Activated CD4-positive, alpha-beta T cell treated with anti-CD3 and anti-CD28 coated beads, Interleukin-2, Interleukin-6, amounts not matched to agents 100 ng/mL and 50 ng/mL, durations not matched to agents 16 hours and 8 hours (primary cell): ENCODE measurements at regions not wholly inside any gene's neighbourhood (a gene's known extent, or its start where the extent isn't known, plus 50 kb on each side); places are given as distances from the start of the nearest gene placed in this dataset.
A peak's percentile ranks its signal among the peaks of the same experiment; 100 is the strongest.

Experiments
- DNase-seq: peaks from one replicate; pipeline ENCODE4 v3.0.0-alpha.2; 2020

GRCh38 chr9:91043056-91043810, 241.6 kb downstream of the SYK start:
- no peak for DNase-seq

- no peak for DNase-seq
Observed at GRCh38 chr9:91043811-91044175, 242.2 kb downstream of the SYK start.

GRCh38 chr9:91044354-91044753, 242.7 kb downstream of the SYK start:
- no peak for DNase-seq

- no peak for DNase-seq
Observed at GRCh38 chr9:91045041-91045440, 243.4 kb downstream of the SYK start.

GRCh38 chr9:91047529-91047928, 245.9 kb downstream of the SYK start:
- DNase-seq: peak; percentile 84

- peak; percentile 88 for DNase-seq
Observed at GRCh38 chr9:91047993-91048607, 246.5 kb downstream of the SYK start.

- no peak for DNase-seq
Observed at GRCh38 chr9:91048749-91049148, 247.1 kb downstream of the SYK start.

GRCh38 chr9:91053824-91054223, 252.2 kb downstream of the SYK start:
- no peak for DNase-seq

GRCh38 chr9:91055845-91056244, 254.2 kb downstream of the SYK start:
- no peak for DNase-seq

- DNase-seq: no peak
Observed at GRCh38 chr9:91056486-91056885, 254.9 kb downstream of the SYK start.

- DNase-seq: no peak
Observed at GRCh38 chr9:91056917-91057316, 255.3 kb downstream of the SYK start.

GRCh38 chr9:91059713-91060112, 258.1 kb downstream of the SYK start:
- no peak for DNase-seq

GRCh38 chr9:91060520-91061343, 259.1 kb downstream of the SYK start:
- no peak for DNase-seq

- no peak for DNase-seq
Observed at GRCh38 chr9:91061506-91061905, 259.9 kb downstream of the SYK start.

- no peak for DNase-seq
Observed at GRCh38 chr9:91062281-91062680, 260.7 kb downstream of the SYK start.

- DNase-seq: no peak
Observed at GRCh38 chr9:91063471-91063870, 261.9 kb downstream of the SYK start.

GRCh38 chr9:91065231-91066041, 263.8 kb downstream of the SYK start:
- DNase-seq: no peak

- DNase-seq: no peak
Observed at GRCh38 chr9:91066042-91066415, 264.4 kb downstream of the SYK start.

- no peak for DNase-seq
Observed at GRCh38 chr9:91066856-91067255, 265.2 kb downstream of the SYK start.

GRCh38 chr9:91067306-91067860, 265.8 kb downstream of the SYK start:
- DNase-seq: no peak

- peak; percentile 94 for DNase-seq
Observed at GRCh38 chr9:91071184-91071990, 269.8 kb downstream of the SYK start.
